Astrocyte (in vitro differentiated cells and primary cell): ENCODE measurements at regions not wholly inside any gene's neighbourhood (a gene's known extent, or its start where the extent isn't known, plus 50 kb on each side); places are given as distances from the start of the nearest gene placed in this dataset.

Source experiments
- DNase-seq: peaks from one replicate; pipeline ENCODE4 v3.0.0-alpha.2; 2010; ENCODE audit warnings: low read depth
- FAIRE-seq: peaks from 2 replicates; lab custom pipeline; 2011; peaks lifted over from hg19 to GRCh38; lab: Jason Lieb, UNC
- H2AFZ ChIP-seq: 2 replicates; pipeline ENCODE4 v1.6.0; 2012; ENCODE audit warnings: low read depth, low read length, inconsistent platforms
- H3K27ac ChIP-seq: 2 replicates; pipeline ENCODE4 v1.5.1; 2011; ENCODE audit warnings: low read depth, low read length, inconsistent platforms
- H3K27me3 ChIP-seq: 2 replicates; pipeline ENCODE4 v1.6.0; 2011; ENCODE audit warnings: low read length, inconsistent platforms; ENCODE audit not compliant: insufficient read depth
- H3K36me3 ChIP-seq: 2 replicates; pipeline ENCODE4 v1.5.1; 2011; ENCODE audit warnings: low read length, inconsistent platforms; ENCODE audit not compliant: insufficient read depth
- H3K4me1 ChIP-seq: 2 replicates; pipeline ENCODE4 v1.5.1; 2011; ENCODE audit warnings: low read length, inconsistent platforms; ENCODE audit not compliant: insufficient read depth
- H3K4me2 ChIP-seq: 2 replicates; pipeline ENCODE4 v1.6.0; 2012; ENCODE audit warnings: low read length, inconsistent platforms
- H3K4me3 ChIP-seq: 2 replicates; pipeline ENCODE4 v1.5.1; 2011; ENCODE audit warnings: low read depth, mild to moderate bottlenecking, low read length, inconsistent platforms; ENCODE audit not compliant: insufficient read depth
- H3K79me2 ChIP-seq: 2 replicates; pipeline ENCODE4 v1.6.0; 2012; ENCODE audit warnings: mild to moderate bottlenecking, low read length, inconsistent platforms; ENCODE audit not compliant: insufficient read depth
- H3K9ac ChIP-seq: 2 replicates; pipeline ENCODE4 v1.6.0; 2012; ENCODE audit warnings: mild to moderate bottlenecking, low read length, inconsistent platforms
- H3K9me3 ChIP-seq: 2 replicates; pipeline ENCODE4 v1.5.1; 2012; ENCODE audit warnings: low read depth, mild to moderate bottlenecking, low read length, inconsistent platforms; ENCODE audit not compliant: insufficient read depth
- H4K20me1 ChIP-seq: 2 replicates; pipeline ENCODE4 v1.6.0; 2012; ENCODE audit warnings: low read length, inconsistent platforms; ENCODE audit not compliant: insufficient read depth
- H3K27ac Mint-ChIP-seq: one replicate; pipeline ENCODE4 v1.8.0; 2021; ENCODE audit warnings: mild to moderate bottlenecking, mixed read lengths; ENCODE audit not compliant: unreplicated experiment
- H3K27me3 Mint-ChIP-seq: one replicate; pipeline ENCODE4 v1.8.0; 2021; ENCODE audit warnings: low read depth, mixed read lengths; ENCODE audit not compliant: unreplicated experiment
- H3K36me3 Mint-ChIP-seq: one replicate; pipeline ENCODE4 v1.8.0; 2021; ENCODE audit warnings: low read depth, mixed read lengths; ENCODE audit not compliant: unreplicated experiment
- H3K4me1 Mint-ChIP-seq: one replicate; pipeline ENCODE4 v1.8.0; 2021; ENCODE audit warnings: low read depth, mixed read lengths; ENCODE audit not compliant: unreplicated experiment
- H3K4me3 Mint-ChIP-seq: one replicate; pipeline ENCODE4 v1.8.0; 2021; ENCODE audit warnings: mild to moderate bottlenecking, moderate library complexity, mixed read lengths; ENCODE audit not compliant: unreplicated experiment
- H3K9me3 Mint-ChIP-seq: one replicate; pipeline ENCODE4 v1.8.0; 2021; ENCODE audit warnings: mild to moderate bottlenecking, mixed read lengths; ENCODE audit not compliant: unreplicated experiment
- EZH2 ChIP-seq: IDR thresholded peaks from 2 replicates; pipeline ENCODE4 v1.6.1; 2012; ENCODE audit warnings: mild to moderate bottlenecking, low read length, inconsistent platforms; ENCODE audit not compliant: insufficient read depth
- TF ChIP-seq, protein P1 (sequence below): IDR thresholded peaks from 2 replicates; pipeline ENCODE4 v1.5.1; 2011; ENCODE audit warnings: low read depth, mild to moderate bottlenecking, inconsistent platforms, low read length, moderate library complexity; ENCODE audit not compliant: insufficient read depth

DNA sequence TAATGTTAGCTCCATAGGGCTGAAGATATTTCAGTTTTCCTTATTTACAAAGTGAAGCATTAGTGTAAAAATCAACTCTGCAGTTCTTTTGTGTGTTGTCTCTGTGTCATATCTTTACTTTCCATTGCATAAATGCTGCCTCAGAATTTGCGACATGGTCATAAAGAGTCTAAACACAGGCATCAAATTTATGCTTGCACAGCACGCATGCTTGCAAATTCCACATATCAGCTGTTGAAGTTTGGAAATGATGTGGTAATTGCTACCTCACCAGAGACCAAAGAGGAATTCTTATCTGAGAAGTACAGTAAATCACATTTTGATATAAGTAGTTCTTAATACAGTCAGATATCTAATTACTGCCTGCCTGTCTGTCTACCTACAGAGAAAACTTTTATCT lies 348.2 kb upstream of the GRM3 start:
- no peak overlapping the region for H3K27ac Mint-ChIP-seq
- no peak for FAIRE-seq

DNA sequence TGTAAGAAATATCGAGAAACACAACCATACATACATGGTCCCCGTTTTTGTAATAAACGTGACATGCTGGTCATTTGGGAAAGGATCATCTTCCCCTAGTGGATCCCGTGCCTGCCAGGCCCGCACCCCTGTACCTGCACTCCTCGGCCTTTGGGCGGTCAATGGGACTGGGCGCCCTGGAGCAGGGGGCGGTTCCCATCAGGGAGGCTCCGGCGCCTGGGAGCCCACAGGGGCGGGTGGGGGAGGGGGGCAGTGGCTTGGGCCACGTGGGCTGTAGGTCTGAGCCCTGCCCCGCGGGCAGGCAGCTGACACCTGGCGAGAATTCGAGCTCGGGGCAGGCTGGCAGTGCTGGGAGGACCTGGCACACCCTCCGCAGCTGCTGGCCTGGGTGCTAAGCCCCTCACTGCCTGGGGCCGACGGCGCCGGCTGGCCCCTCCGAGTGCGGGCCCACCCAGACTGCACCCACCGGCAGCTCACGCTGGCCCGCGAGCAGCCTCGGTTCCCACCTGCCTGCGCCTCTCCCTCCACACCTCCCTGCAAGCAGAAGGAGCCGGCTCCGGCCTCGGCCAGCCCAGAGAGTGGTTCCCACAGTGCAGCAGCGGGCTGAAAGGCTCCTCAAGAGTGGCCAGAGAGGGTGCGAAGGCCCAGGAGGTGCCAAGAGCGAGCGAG lies 361.6 kb upstream of the GRM3 start:
- no peaks in the 10 kb centered on the region for H3K9me3 Mint-ChIP-seq
- TF ChIP-seq EZH2 = no peak
- TF ChIP-seq, protein P1, sequence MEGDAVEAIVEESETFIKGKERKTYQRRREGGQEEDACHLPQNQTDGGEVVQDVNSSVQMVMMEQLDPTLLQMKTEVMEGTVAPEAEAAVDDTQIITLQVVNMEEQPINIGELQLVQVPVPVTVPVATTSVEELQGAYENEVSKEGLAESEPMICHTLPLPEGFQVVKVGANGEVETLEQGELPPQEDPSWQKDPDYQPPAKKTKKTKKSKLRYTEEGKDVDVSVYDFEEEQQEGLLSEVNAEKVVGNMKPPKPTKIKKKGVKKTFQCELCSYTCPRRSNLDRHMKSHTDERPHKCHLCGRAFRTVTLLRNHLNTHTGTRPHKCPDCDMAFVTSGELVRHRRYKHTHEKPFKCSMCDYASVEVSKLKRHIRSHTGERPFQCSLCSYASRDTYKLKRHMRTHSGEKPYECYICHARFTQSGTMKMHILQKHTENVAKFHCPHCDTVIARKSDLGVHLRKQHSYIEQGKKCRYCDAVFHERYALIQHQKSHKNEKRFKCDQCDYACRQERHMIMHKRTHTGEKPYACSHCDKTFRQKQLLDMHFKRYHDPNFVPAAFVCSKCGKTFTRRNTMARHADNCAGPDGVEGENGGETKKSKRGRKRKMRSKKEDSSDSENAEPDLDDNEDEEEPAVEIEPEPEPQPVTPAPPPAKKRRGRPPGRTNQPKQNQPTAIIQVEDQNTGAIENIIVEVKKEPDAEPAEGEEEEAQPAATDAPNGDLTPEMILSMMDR = no peak
- no peaks in the 10 kb centered on the region for H3K27me3 Mint-ChIP-seq
- H3K4me3 Mint-ChIP-seq = no peak overlapping the region
- no peak overlapping the region for H2AFZ ChIP-seq
- no peaks in the 10 kb centered on the region for H3K27me3 ChIP-seq
- H3K27ac ChIP-seq = no peak overlapping the region
- no peaks in the 10 kb centered on the region for H3K36me3 ChIP-seq
- H3K9me3 ChIP-seq = no peaks in the 10 kb centered on the region
- no peaks in the 10 kb centered on the region for H3K4me1 Mint-ChIP-seq
- H3K9ac ChIP-seq = no peak overlapping the region
- no peak for FAIRE-seq
- H3K27ac Mint-ChIP-seq = no peak overlapping the region
- H3K4me1 ChIP-seq = no peaks in the 10 kb centered on the region
- H3K36me3 Mint-ChIP-seq = no peaks in the 10 kb centered on the region
- H3K4me3 ChIP-seq = no peak overlapping the region
- H3K79me2 ChIP-seq = no peaks in the 10 kb centered on the region
- H4K20me1 ChIP-seq = no peaks in the 10 kb centered on the region
- DNase-seq = no peak
- no peak overlapping the region for H3K4me2 ChIP-seq

More for the DNA sequence above, 348.2 kb upstream of the GRM3 start:
- H3K36me3 ChIP-seq = no peaks in the 10 kb centered on the region
- no peaks in the 10 kb centered on the region for H4K20me1 ChIP-seq
- TF ChIP-seq EZH2 = no peak
- TF ChIP-seq, protein P1 = no peak
- H2AFZ ChIP-seq = no peak overlapping the region
- Mint-ChIP-seq H3K4me1 (no peaks in the 10 kb centered on the region), H3K36me3 (no peaks in the 10 kb centered on the region), H3K4me3 (no peak overlapping the region), H3K9me3 (peaks cover 3% of the 10 kb centered on the region), H3K27me3 (no peaks in the 10 kb centered on the region)
- no peak for DNase-seq
- no peak overlapping the region for H3K9ac ChIP-seq
- H3K27me3 ChIP-seq = no peaks in the 10 kb centered on the region
- no peak overlapping the region for H3K27ac ChIP-seq
- H3K4me1 ChIP-seq = no peaks in the 10 kb centered on the region
- no peak overlapping the region for H3K4me3 ChIP-seq
- H3K9me3 ChIP-seq = no peaks in the 10 kb centered on the region
- H3K79me2 ChIP-seq = no peaks in the 10 kb centered on the region
- H3K4me2 ChIP-seq = no peak overlapping the region

DNA sequence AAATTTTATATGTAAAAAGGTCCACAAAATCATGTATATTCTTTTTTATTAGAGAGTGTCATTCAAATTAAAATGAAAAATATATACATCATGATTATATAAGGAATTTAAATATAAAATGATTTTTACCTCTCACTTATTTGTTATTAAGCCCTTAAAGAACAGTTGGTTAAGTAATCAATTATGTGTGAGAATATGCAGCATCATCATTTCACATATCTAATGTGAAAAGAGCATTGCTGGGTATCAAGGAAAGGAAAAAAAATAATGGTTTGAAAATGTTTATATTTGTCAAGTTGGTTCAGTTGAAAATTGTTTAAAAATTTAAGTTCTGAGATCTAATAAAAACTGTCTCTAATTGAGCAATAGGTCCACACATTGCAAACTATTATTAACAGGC lies 363.6 kb upstream of the GRM3 start:
- Mint-ChIP-seq H3K27ac (no peak overlapping the region), H3K27me3 (no peaks in the 10 kb centered on the region), H3K9me3 (no peaks in the 10 kb centered on the region), H3K4me1 (no peaks in the 10 kb centered on the region), H3K4me3 (no peak overlapping the region), H3K36me3 (no peaks in the 10 kb centered on the region)
- no peaks in the 10 kb centered on the region for H3K79me2 ChIP-seq
- DNase-seq (no peak), FAIRE-seq (no peak)
- H2AFZ ChIP-seq = no peak overlapping the region
- H3K36me3 ChIP-seq = no peaks in the 10 kb centered on the region
- no peak overlapping the region for H3K9ac ChIP-seq
- TF ChIP-seq, protein P1 = no peak
- no peak for TF ChIP-seq EZH2
- no peaks in the 10 kb centered on the region for H3K4me1 ChIP-seq
- H3K4me3 ChIP-seq = no peak overlapping the region
- no peak overlapping the region for H3K4me2 ChIP-seq
- H3K9me3 ChIP-seq = no peaks in the 10 kb centered on the region
- no peaks in the 10 kb centered on the region for H4K20me1 ChIP-seq
- H3K27ac ChIP-seq = no peak overlapping the region
- no peaks in the 10 kb centered on the region for H3K27me3 ChIP-seq
